Neural cell (in vitro differentiated cells): ENCODE measurements at regions not wholly inside any gene's neighbourhood (a gene's known extent, or its start where the extent isn't known, plus 50 kb on each side); places are given as distances from the start of the nearest gene placed in this dataset.

Experiments
- H2AFZ ChIP-seq: fragments of 200-600, 300-800 bp; sonication (generic), shearing (Covaris generic); 2 replicates; pipeline ENCODE4 v1.6.0; 2014; ENCODE audit warnings: low read depth, mild to moderate bottlenecking, antibody characterized with exemption, low read length, moderate library complexity
- H3F3A ChIP-seq: fragments of 200-600 bp; shearing (Covaris generic); 2 replicates; pipeline ENCODE4 v1.6.1; 2016; ENCODE audit warnings: mild to moderate bottlenecking, moderate library complexity, mixed read lengths, antibody characterized with exemption, low read length; ENCODE audit not compliant: insufficient read depth, poor library complexity, severe bottlenecking
- H3K27ac ChIP-seq: fragments of 200-600, 300-800 bp; sonication (generic), shearing (Covaris generic); 2 replicates; pipeline ENCODE4 v1.5.1; 2014; ENCODE audit warnings: mild to moderate bottlenecking, low read length, moderate library complexity
- H3K27me3 ChIP-seq: fragments of 300-800, 200-600 bp; sonication (generic), shearing (Covaris generic); 2 replicates; pipeline ENCODE4 v1.6.0; 2014; ENCODE audit warnings: mild to moderate bottlenecking, low read depth, low read length, moderate library complexity; ENCODE audit not compliant: insufficient read depth
- H3K36me3 ChIP-seq: fragments of 300-800, 200-600 bp; sonication (generic), shearing (Covaris generic); 2 replicates; pipeline ENCODE4 v1.5.1; 2014; ENCODE audit warnings: mild to moderate bottlenecking, antibody characterized with exemption, low read length, moderate library complexity; ENCODE audit not compliant: insufficient read depth
- H3K4me2 ChIP-seq: fragments of 300-800, 200-600 bp; sonication (generic), shearing (Covaris generic); 2 replicates; pipeline ENCODE4 v1.6.0; 2014; ENCODE audit warnings: mild to moderate bottlenecking, low read length
- H3K4me3 ChIP-seq: fragments of 300-800, 200-600 bp; sonication (generic), shearing (Covaris generic); 2 replicates; pipeline ENCODE4 v1.5.1; 2014; ENCODE audit warnings: mild to moderate bottlenecking, low read length, moderate library complexity
- H3K79me2 ChIP-seq: fragments of 200-600 bp; shearing (Covaris generic); replicated peaks from 2 replicates; pipeline ENCODE4 v1.6.0; 2014; ENCODE audit warnings: mild to moderate bottlenecking, low read length, moderate library complexity; ENCODE audit not compliant: insufficient read depth
- H3K9ac ChIP-seq: fragments of 300-800, 200-600 bp; sonication (generic), shearing (Covaris generic); 2 replicates; pipeline ENCODE4 v1.6.1; 2016; ENCODE audit warnings: mild to moderate bottlenecking, low read length, mixed read lengths
- H3K9me2 ChIP-seq: fragments of 200-600 bp; shearing (Covaris generic); 2 replicates; pipeline ENCODE4 v1.6.1; 2016; ENCODE audit warnings: mild to moderate bottlenecking, low read length, mixed read lengths; ENCODE audit not compliant: insufficient read depth
- H3K9me3 ChIP-seq: fragments of 200-600, 300-800 bp; sonication (generic), shearing (Covaris generic); 2 replicates; pipeline ENCODE4 v1.6.1; 2016; ENCODE audit warnings: mild to moderate bottlenecking, mixed run types, low read length, moderate library complexity, mixed read lengths
- H4K20me1 ChIP-seq: fragments of 200-600 bp; shearing (Covaris generic); 2 replicates; pipeline ENCODE4 v1.6.1; 2016; ENCODE audit warnings: mild to moderate bottlenecking, mixed run types; ENCODE audit not compliant: insufficient read depth
- CTCF ChIP-seq: fragments of 450-650 bp; IDR thresholded peaks from 2 replicates; pipeline ENCODE4 v1.5.1; 2014; ENCODE audit warnings: antibody characterized with exemption, mild to moderate bottlenecking, moderate library complexity; ENCODE audit not compliant: poor library complexity, severe bottlenecking
- EP300 ChIP-seq: fragments of 450-650 bp; conservative IDR thresholded peaks from 2 replicates; pipeline ENCODE4 v1.6.1; 2014; ENCODE audit warnings: antibody characterized with exemption, mild to moderate bottlenecking, moderate library complexity; ENCODE audit not compliant: poor library complexity, severe bottlenecking
- EZH2 ChIP-seq: fragments of 200-600, 300-800 bp; shearing (Covaris generic), sonication (generic); IDR thresholded peaks from 2 replicates; pipeline ENCODE4 v1.6.1; 2014; ENCODE audit warnings: antibody characterized with exemption, low read length, borderline replicate concordance, mild to moderate bottlenecking; ENCODE audit not compliant: insufficient read depth, poor library complexity, severe bottlenecking
- MXI1 ChIP-seq: fragments of 450-650 bp; conservative IDR thresholded peaks from 2 replicates; pipeline ENCODE4 v1.6.1; 2014; ENCODE audit warnings: antibody characterized with exemption, mild to moderate bottlenecking; ENCODE audit not compliant: poor library complexity, severe bottlenecking
- POLR2AphosphoS5 ChIP-seq: IDR thresholded peaks from 2 replicates; pipeline ENCODE4 v1.6.1; 2012
- RAD21 ChIP-seq: fragments of 450-650 bp; conservative IDR thresholded peaks from 2 replicates; pipeline ENCODE4 v1.6.1; 2014; ENCODE audit warnings: antibody characterized with exemption, mild to moderate bottlenecking, moderate library complexity
- SMC3 ChIP-seq: fragments of 450-650 bp; conservative IDR thresholded peaks from 2 replicates; pipeline ENCODE4 v1.6.1; 2014; ENCODE audit warnings: antibody characterized with exemption, mild to moderate bottlenecking, moderate library complexity; ENCODE audit not compliant: poor library complexity
- TAF1 ChIP-seq: IDR thresholded peaks from 2 replicates; pipeline ENCODE4 v1.6.1; 2012; ENCODE audit warnings: low read depth
- TF ChIP-seq, protein P1 (sequence below): IDR thresholded peaks from 2 replicates; pipeline ENCODE4 v1.6.1; 2012; ENCODE audit warnings: borderline replicate concordance

DNA sequence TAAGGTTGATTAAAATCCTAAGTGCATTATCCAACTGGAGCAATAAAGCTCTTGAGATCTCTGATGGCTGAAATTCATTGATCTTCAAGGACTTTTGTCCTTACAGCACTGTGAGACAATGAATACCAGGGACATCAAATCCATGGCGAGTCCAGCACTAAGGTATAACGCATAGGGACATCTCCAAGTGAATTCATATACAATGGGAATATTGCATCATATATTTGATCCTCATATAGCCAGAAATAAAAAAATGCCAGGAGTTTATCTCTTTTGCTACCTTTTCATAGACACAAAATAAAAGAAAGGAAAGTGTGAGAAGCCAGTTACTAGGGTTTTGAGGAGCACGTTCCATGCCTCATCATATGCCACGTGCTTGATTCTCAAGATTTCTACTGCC is 112.5 kb upstream of the CDH13 start:
- Histone ChIP-seq H3F3A (no peaks in the 10 kb centered on the region), H3K27ac (no peak overlapping the region), H3K9me3 (no peaks in the 10 kb centered on the region), H3K9ac (no peak overlapping the region), H3K79me2 (no peaks in the 10 kb centered on the region), H3K4me3 (no peak overlapping the region), H2AFZ (no peak overlapping the region), H3K9me2 (no peaks in the 10 kb centered on the region), H4K20me1 (no peaks in the 10 kb centered on the region), H3K36me3 (no peaks in the 10 kb centered on the region), H3K27me3 (no peaks in the 10 kb centered on the region), H3K4me2 (no peak overlapping the region)
- no peak for TF ChIP-seq MXI1
- TF ChIP-seq, protein P1, sequence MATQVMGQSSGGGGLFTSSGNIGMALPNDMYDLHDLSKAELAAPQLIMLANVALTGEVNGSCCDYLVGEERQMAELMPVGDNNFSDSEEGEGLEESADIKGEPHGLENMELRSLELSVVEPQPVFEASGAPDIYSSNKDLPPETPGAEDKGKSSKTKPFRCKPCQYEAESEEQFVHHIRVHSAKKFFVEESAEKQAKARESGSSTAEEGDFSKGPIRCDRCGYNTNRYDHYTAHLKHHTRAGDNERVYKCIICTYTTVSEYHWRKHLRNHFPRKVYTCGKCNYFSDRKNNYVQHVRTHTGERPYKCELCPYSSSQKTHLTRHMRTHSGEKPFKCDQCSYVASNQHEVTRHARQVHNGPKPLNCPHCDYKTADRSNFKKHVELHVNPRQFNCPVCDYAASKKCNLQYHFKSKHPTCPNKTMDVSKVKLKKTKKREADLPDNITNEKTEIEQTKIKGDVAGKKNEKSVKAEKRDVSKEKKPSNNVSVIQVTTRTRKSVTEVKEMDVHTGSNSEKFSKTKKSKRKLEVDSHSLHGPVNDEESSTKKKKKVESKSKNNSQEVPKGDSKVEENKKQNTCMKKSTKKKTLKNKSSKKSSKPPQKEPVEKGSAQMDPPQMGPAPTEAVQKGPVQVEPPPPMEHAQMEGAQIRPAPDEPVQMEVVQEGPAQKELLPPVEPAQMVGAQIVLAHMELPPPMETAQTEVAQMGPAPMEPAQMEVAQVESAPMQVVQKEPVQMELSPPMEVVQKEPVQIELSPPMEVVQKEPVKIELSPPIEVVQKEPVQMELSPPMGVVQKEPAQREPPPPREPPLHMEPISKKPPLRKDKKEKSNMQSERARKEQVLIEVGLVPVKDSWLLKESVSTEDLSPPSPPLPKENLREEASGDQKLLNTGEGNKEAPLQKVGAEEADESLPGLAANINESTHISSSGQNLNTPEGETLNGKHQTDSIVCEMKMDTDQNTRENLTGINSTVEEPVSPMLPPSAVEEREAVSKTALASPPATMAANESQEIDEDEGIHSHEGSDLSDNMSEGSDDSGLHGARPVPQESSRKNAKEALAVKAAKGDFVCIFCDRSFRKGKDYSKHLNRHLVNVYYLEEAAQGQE: no peak
- no peak for TF ChIP-seq SMC3
- TF ChIP-seq POLR2AphosphoS5: no peak
- no peak for TF ChIP-seq RAD21
- TF ChIP-seq TAF1: no peak
- no peak for TF ChIP-seq EZH2

DNA sequence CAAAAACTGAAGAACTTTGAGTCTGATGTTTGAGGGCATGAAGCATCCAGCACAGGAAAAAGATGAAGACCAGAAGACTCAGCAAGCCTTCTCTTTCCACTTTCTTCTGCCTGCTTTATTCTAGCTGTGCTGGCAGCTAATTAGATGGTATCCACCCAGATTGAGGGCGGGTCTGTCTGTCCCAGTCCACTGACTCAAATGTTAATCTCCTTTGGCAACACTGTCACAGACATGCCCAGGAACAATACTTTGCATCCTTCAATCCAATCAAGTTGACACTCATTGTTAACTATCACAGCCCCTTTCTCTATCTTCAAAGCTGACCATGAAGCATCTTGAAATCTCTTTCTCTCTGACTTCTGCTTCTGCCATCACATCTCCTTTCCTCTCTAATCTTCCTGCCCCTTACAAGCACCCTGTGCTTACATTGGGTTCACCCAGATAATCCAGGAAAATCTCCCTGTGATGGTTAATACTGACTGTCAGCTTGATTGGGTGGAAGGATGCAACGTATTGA is 115.9 kb upstream of the CDH13 start:
- H3K36me3 ChIP-seq: no peaks in the 10 kb centered on the region
- no peaks in the 10 kb centered on the region for H3K79me2 ChIP-seq
- no peaks in the 10 kb centered on the region for H3K27me3 ChIP-seq
- no peak overlapping the region for H3K4me3 ChIP-seq
- no peaks in the 10 kb centered on the region for H3K9me2 ChIP-seq
- no peak overlapping the region for H3K9ac ChIP-seq
- H3K9me3 ChIP-seq: no peaks in the 10 kb centered on the region
- H4K20me1 ChIP-seq: no peaks in the 10 kb centered on the region
- no peak overlapping the region for H3K4me2 ChIP-seq
- no peak overlapping the region for H2AFZ ChIP-seq
- H3K27ac ChIP-seq: no peak overlapping the region
- H3F3A ChIP-seq: no peaks in the 10 kb centered on the region
- no peak for TF ChIP-seq EP300
- no peak for TF ChIP-seq SMC3
- TF ChIP-seq, protein P1: no peak
- TF ChIP-seq RAD21: no peak
- TF ChIP-seq CTCF: no peak
- TF ChIP-seq TAF1: no peak
- no peak for TF ChIP-seq EZH2
- no peak for TF ChIP-seq POLR2AphosphoS5
- no peak for TF ChIP-seq MXI1
